ENCODE measurements at regions not wholly inside any gene's neighbourhood (a gene's known extent, or its start where the extent isn't known, plus 50 kb on each side); places are given as distances from the start of the nearest gene placed in this dataset.

DNA sequence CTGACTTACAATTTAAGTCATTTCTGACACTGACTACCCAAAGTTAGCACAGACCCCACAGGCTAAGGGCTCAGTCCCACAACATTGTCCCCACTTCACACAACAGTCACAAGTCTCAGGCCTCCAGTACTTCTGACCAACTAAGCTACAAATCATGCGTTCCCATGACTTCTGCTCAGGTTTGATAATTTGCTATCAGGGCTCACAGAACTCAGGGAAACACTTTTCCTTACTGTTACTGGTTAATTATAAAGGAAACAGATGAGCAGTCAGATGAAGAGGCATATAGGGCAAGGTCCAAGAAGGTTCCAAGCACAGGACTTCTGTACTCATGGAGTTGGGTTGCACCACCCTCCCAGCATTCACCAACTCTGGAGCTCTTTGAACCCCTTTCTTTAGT, 151.2 kb upstream of the TNR start:
- no peak for DNase-seq

DNA sequence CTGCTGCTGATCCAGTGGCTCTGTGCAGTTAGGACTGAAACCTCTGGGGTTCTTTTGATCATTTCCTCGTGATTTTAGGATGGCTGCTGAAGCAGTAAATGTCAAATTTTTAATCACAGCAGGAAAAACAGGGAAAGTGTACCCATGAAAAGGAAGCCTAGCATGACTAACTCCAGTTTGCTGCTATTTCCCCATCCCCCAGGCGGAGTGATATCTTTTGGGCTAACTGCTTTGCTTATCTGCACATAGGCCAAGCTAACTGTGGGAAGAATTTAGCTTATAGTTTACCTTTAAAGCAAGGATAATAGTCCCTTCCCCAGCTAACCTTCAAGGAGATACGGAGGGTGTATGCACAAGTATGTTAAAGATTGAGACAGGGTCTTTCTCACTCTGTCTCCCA, 149.8 kb upstream of the TNR start:
- DNase-seq: no peak

DNA sequence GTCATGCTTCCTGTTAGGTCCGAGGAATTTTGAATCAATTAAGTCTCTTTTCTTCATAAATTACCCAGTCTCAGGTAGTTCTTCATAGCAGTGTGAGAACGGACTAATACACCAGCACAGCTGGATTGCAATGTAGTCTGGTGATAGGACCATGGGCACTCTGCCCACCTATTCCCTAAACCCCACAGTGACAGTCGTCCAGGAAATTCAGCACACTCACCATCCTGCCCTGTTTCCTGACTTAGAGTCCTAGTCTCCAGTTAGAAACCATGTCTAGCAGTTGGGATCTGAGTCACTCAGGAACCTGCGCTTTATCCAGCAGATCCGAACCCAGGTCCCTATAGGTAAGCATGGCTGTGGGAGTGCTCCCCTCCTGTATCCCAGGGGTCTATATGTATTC, 149.3 kb upstream of the TNR start:
- no peak for DNase-seq

DNA sequence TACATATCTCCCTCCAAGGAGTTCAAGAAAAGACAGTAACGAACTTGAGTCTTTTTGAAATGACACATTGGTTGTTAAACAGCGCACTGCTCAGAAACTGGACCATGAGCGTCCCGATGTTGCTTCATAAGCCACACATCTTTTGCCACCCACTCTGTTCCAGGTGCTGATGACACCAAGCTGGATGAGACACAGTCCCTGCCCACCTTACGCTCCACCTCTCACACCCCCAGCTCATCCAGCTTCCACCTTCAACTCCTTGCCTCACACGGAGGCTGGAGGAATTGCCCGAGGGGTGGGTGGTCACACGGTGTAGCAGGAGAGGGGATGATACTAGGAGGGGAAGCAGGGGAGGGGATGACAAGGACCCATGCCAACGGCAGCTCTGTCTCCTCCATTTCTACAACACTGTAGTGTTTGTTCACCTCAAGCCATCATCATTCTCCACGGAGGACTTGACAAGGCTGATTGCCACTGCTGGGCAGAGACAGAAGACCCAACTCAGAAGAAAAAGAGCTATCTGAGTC, 148.5 kb upstream of the TNR start:
- DNase-seq: no peak

GRCh38 chr1:175890958-175891357, 147.6 kb upstream of the TNR start:
- DNase-seq: no peak

DNA sequence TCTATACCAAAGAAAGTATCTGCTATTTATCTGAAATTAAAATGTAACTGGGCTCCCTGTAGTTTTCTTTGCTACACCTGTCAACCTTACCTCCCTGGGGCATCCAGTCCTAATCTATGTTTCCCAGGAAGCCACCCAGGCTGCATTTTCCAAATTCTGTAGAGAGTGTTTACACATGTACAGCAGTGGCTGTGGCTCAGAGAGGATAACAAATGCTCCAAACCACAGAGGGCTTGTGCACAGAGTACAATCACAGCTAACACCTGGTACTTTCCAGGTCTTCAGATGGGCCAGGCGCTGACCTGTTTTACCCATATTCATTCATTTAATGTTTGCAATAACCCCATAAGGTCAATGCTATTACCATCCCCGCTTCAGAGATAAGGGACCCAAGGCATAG, 146.5 kb upstream of the TNR start:
- no peak for DNase-seq

DNA sequence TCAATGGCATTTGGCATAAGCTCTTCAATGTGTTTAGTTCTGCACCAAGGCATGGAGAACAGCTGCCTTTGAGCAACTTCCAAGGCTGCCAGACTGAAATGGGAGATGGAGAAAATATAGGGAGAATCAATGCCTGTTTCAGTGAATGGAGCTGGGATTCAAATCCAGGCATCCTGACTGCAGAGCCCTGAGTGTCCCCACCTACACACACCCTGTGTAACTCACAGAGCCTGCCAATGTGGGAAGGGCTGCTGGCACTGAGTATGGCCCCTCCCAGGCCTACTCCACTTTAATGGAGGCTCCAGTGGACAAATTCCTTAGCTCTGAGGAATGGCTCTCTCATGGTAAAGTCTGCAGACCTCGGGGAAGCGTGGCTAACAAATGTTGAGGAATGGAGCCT, 145.6 kb upstream of the TNR start:
- no peak for DNase-seq

- DNase-seq: peak; percentile 56
Observed at GRCh38 chr1:175887981-175888428, 144.6 kb upstream of the TNR start.

- no peak for DNase-seq
Observed at GRCh38 chr1:175887521-175887920, 144.1 kb upstream of the TNR start.

- no peak for DNase-seq
Observed at GRCh38 chr1:175885326-175885725, 141.9 kb upstream of the TNR start.

DNA sequence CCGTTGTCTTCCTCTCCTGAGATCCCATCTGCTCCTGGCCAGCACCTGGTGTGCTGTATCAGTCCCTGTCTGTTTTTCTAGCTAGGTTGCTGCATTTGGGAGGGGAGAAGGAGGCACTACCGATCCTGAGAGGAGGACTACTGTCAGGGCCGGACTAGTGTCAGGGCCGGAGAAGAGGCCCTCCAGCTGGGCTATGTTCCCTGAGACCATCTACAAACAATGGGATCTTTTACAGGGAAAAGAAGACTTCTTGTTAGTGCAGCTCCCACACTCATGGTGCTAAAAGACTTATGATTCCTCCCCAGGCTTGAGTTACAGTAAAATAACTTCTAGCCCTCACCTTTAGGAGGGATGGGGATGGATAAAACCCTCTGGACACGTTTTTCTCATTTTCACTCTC, 141.0 kb upstream of the TNR start:
- no peak for DNase-seq

- no peak for DNase-seq
Observed at GRCh38 chr1:175882192-175882591, 138.8 kb upstream of the TNR start.

GRCh38 chr1:175881246-175881976, 138.0 kb upstream of the TNR start:
- no peak for DNase-seq

GRCh38 chr1:175878775-175879174, 135.4 kb upstream of the TNR start:
- no peak for DNase-seq

- no peak for DNase-seq
Observed at GRCh38 chr1:175877939-175878737, 134.7 kb upstream of the TNR start.

DNA sequence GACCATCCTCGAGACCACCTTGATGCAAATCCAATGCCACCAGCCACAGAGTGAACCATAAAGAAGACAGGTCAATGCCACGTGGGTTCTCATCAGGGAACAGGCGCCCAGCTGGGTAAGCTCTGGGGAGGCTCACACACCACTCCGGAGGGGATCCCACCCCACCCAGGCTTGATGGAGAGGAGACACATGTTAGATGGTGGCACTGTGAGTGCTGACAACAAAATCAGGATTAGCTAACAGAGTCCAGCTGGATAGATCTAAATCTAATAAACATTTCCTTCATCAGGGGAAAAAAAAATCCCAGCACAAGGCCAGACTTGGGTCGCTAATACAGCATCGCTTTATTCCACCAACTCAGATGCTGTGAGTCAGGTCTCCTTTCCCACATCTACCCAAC, 132.2 kb upstream of the TNR start:
- DNase-seq: no peak

DNA sequence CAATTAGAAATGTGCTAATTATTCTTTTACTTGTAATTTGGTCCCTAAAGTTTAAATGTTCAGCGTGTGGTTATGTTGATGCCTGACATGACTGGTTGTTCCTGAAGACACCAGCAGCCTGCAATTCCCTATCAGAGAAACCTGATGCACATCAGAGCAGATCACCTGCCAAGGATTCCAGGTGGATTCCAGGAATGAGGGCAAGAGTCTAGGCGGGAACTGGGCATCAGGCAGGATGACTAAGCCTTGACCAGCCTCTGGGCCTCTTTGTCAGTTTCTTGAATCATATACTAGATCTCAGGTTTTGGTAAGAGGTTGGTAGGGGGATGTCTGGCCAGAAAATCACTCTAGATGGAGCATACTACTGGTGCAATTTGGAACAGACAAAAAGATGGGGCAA, 130.7 kb upstream of the TNR start:
- DNase-seq: no peak

- no peak for DNase-seq
Observed at GRCh38 chr1:175873290-175873935, 130.0 kb upstream of the TNR start.

GRCh38 chr1:175872588-175872987, 129.2 kb upstream of the TNR start:
- no peak for DNase-seq

- no peak for DNase-seq
Observed at GRCh38 chr1:175871647-175872046, 128.3 kb upstream of the TNR start.

GRCh38 chr1:175870217-175870616, 126.8 kb upstream of the TNR start:
- DNase-seq: no peak

- DNase-seq: no peak
Observed at GRCh38 chr1:175866776-175867175, 123.4 kb upstream of the TNR start.

DNA sequence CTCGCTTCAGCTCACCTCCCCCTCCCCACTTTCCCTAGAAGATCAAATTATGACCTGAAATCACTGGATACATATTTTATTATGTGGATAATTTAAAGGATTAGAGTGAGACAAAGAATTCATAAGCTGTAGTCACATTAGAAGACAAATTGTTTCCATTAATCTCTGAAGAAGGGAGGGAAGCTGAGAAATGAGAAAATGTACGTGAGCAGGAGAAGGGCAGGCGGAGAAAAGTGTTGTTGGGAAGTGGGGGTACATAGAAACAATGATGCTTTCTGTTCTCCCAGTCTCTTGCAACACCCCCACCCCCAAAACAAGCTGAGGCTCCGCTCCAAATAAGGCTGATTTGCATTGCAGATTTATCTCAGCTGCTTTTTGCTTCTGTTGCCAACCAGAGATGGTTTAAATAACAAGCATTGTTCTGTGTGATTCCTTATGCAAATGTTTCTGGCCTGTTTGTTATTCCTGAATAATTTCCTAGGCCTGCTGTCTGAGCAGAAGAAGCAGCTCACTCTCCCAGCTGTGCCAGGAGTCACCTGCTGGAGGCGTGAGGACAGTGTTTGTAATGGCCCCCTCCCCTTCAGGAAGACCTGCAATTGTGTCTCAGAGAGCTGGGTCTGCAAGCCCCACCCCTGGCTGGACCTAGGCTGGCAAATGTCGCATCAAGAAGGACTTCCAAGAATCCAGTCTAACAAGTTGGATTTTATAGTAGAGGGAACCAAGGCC, 121.8 kb upstream of the TNR start:
- DNase-seq: no peak
